ENCODE measurements at regions not wholly inside any gene's neighbourhood (a gene's known extent, or its start where the extent isn't known, plus 50 kb on each side); places are given as distances from the start of the nearest gene placed in this dataset.
A peak's percentile ranks its signal among the peaks of the same experiment; 100 is the strongest.

DNA sequence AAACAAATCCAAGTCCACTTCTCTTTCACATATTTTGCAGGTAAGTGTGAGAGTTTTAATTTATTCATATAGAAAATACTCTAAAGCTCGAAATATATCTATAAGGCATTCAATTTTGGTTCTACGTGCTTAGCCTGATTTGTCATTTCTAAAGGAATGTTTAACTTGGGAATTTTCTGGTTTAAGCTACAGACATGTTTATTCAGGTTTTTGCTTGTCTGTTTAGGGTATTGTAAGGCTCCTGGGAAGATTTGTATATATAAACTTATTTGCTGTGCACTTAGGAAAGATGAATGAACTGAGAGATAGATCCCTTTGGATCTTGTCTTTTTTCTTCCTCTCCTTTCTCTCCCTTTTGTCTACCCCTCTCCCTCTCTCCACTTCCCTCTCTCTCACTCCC, 185.9 kb upstream of the NEIL3 start:
- no peak overlapping the region for H3K4me3 ChIP-seq
- DNase-seq (ENCODE audit: low spot score), result no peak
- TF ChIP-seq POLR2AphosphoS5 (IDR thresholded peaks at IDR 0.05) (no peak), CTCF (IDR thresholded peaks at IDR 0.05) (no peak), POLR2A (IDR thresholded peaks at IDR 0.05) (no peak)
- H3K36me3 ChIP-seq, result no peaks in the 10 kb centered on the region
- H3K27ac ChIP-seq, result no peak overlapping the region
- WGBS, result 49% methylated on average over 2 of the region's 2 CpGs
- intact Hi-C loops (cut with DNase I), result no loop called here
- no peaks in the 10 kb centered on the region for H3K4me1 ChIP-seq (replicated peaks)
- no peaks in the 10 kb centered on the region for H3K9me3 ChIP-seq
- no peaks in the 10 kb centered on the region for H3K27me3 ChIP-seq (replicated peaks; ENCODE audit: insufficient read depth)

DNA sequence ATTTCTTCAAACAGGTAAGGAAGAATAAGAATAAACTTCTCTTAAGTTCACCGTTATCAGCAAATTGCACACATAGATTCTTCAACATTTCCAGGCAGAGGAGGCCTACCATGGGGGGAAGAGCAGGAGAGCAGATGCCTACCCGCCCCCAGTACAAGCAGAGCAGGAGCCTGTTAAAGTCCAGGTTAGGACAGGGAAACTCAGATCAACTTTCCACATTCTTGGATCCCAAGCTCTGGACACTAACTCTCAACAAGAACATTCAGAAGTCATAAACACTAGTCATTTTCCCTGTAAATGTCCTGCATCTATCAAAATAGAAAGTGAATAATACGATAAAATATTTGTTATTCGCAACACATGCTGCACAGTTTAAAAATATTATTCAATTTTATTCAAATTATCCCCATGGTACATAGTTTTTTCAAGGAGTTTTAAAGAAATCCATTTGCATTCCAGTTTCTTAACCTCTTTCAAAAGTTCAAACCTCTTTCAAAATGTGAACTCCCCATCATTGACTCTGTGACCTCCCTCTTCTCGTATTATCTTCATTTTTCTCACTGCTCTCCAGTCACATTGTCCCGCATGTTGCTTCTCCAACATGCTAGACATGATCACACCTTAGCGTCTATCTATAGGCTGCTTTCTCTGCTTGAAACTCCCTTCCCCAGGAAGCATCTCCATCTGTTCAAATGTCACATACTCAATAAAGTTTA, 185.2 kb upstream of the NEIL3 start:
- Histone ChIP-seq H3K4me3 (no peak overlapping the region), H3K9me3 (no peaks in the 10 kb centered on the region), H3K36me3 (no peaks in the 10 kb centered on the region), H3K4me1 (replicated peaks) (no peaks in the 10 kb centered on the region), H3K27me3 (replicated peaks; ENCODE audit: insufficient read depth) (no peaks in the 10 kb centered on the region), H3K27ac (peak overlapping the region in 1 of 2 donors; percentile 5)
- TF ChIP-seq POLR2AphosphoS5 (IDR thresholded peaks at IDR 0.05), result no peak
- no peak for TF ChIP-seq CTCF (IDR thresholded peaks at IDR 0.05)
- TF ChIP-seq POLR2A (IDR thresholded peaks at IDR 0.05), result no peak
- intact Hi-C loops (cut with DNase I), result no loop called here
- DNase-seq (ENCODE audit: low spot score), result no peak
- WGBS, result 72% methylated on average over 7 of the region's 7 CpGs

DNA sequence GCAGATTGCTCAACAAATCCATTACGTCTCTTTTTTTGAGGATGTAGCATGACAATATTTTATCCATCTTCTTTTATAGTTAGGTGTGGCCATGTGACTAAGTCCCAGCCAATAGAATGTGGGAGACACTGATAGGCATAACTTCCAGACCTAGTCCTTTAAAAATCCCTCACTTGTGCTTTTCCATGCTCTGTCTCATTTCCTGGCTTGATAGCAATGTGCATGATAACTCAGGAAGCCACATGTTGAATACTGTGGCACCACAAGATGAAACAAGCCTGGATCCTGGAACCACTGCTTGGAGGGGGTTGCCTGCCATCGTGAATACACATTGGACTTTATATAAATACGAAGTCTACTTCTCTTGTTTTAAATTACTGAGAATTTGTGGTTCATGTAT, 184.0 kb upstream of the NEIL3 start:
- no peaks in the 10 kb centered on the region for H3K36me3 ChIP-seq
- DNase-seq (ENCODE audit: low spot score), result no peak
- H3K27ac ChIP-seq, result no peak overlapping the region

GRCh38 chr4:177127658-177128057, 182.0 kb upstream of the NEIL3 start:
- Histone ChIP-seq H3K27me3 (replicated peaks; ENCODE audit: insufficient read depth) (no peaks in the 10 kb centered on the region), H3K36me3 (no peaks in the 10 kb centered on the region), H3K9me3 (no peaks in the 10 kb centered on the region), H3K27ac (no peak overlapping the region), H3K4me3 (no peak overlapping the region), H3K4me1 (replicated peaks) (no peaks in the 10 kb centered on the region)
- TF ChIP-seq POLR2A (IDR thresholded peaks at IDR 0.05) (no peak), CTCF (IDR thresholded peaks at IDR 0.05) (no peak), POLR2AphosphoS5 (IDR thresholded peaks at IDR 0.05) (no peak)
- no peak for DNase-seq (ENCODE audit: low spot score)
- intact Hi-C loops (cut with DNase I), result no loop called here

More for the DNA sequence above, 184.0 kb upstream of the NEIL3 start:
- Histone ChIP-seq H3K9me3 (no peaks in the 10 kb centered on the region), H3K4me1 (replicated peaks) (no peaks in the 10 kb centered on the region), H3K27me3 (replicated peaks; ENCODE audit: insufficient read depth) (no peaks in the 10 kb centered on the region), H3K4me3 (no peak overlapping the region)
- intact Hi-C loops (cut with DNase I), result no loop called here
- TF ChIP-seq POLR2AphosphoS5 (IDR thresholded peaks at IDR 0.05) (no peak), CTCF (IDR thresholded peaks at IDR 0.05) (no peak), POLR2A (IDR thresholded peaks at IDR 0.05) (no peak)
- 77% methylated on average over 3 of the region's 3 CpGs for WGBS

GRCh38 chr4:177128306-177128705, 181.4 kb upstream of the NEIL3 start:
- Histone ChIP-seq H3K9me3 (no peaks in the 10 kb centered on the region), H3K27ac (no peak overlapping the region), H3K4me1 (replicated peaks) (no peaks in the 10 kb centered on the region), H3K36me3 (no peaks in the 10 kb centered on the region), H3K27me3 (replicated peaks; ENCODE audit: insufficient read depth) (no peaks in the 10 kb centered on the region), H3K4me3 (no peak overlapping the region)
- intact Hi-C loops (cut with DNase I), result no loop called here
- no peak for DNase-seq (ENCODE audit: low spot score)
- no peak for TF ChIP-seq POLR2A (IDR thresholded peaks at IDR 0.05)
- TF ChIP-seq CTCF (IDR thresholded peaks at IDR 0.05), result no peak
- TF ChIP-seq POLR2AphosphoS5 (IDR thresholded peaks at IDR 0.05), result no peak
- 43% methylated on average over 1 of the region's 1 CpG for WGBS
